Osteocyte (in vitro differentiated cells): ENCODE measurements at regions not wholly inside any gene's neighbourhood (a gene's known extent, or its start where the extent isn't known, plus 50 kb on each side); places are given as distances from the start of the nearest gene placed in this dataset.

Experiments
- DNase-seq: peaks from one replicate; pipeline ENCODE4 v3.0.0; 2021; ENCODE audit warnings: mixed read lengths; ENCODE audit not compliant: unreplicated experiment; ENCODE audit errors: extremely low spot score
- H3K27ac Mint-ChIP-seq: one replicate; pipeline ENCODE4 v1.8.0; 2021; ENCODE audit warnings: mild to moderate bottlenecking, mixed read lengths; ENCODE audit not compliant: unreplicated experiment
- H3K27me3 Mint-ChIP-seq: one replicate; pipeline ENCODE4 v1.8.0; 2021; ENCODE audit warnings: mixed read lengths; ENCODE audit not compliant: unreplicated experiment
- H3K36me3 Mint-ChIP-seq: one replicate; pipeline ENCODE4 v1.8.0; 2021; ENCODE audit warnings: mixed read lengths; ENCODE audit not compliant: unreplicated experiment
- H3K4me1 Mint-ChIP-seq: one replicate; pipeline ENCODE4 v1.8.0; 2021; ENCODE audit warnings: mixed read lengths; ENCODE audit not compliant: unreplicated experiment
- H3K4me3 Mint-ChIP-seq: one replicate; pipeline ENCODE4 v1.8.0; 2021; ENCODE audit warnings: mild to moderate bottlenecking, moderate library complexity, mixed read lengths; ENCODE audit not compliant: unreplicated experiment
- H3K9me3 Mint-ChIP-seq: one replicate; pipeline ENCODE4 v1.8.0; 2021; ENCODE audit warnings: mixed read lengths; ENCODE audit not compliant: unreplicated experiment
- CTCF ChIP-seq: fragments of 200-600 bp; sonication (generic); IDR thresholded peaks from 2 replicates; pipeline ENCODE4 v1.5.0; 2021; ENCODE audit warnings: antibody characterized with exemption, mild to moderate bottlenecking, moderate library complexity

GRCh38 chr13:91135376-91135775, 212.1 kb upstream of the MIR17HG start:
- no peaks in the 10 kb centered on the region for H3K9me3 Mint-ChIP-seq
- peaks cover 31% of the 10 kb centered on the region for H3K4me1 Mint-ChIP-seq
- TF ChIP-seq CTCF, result no peak
- no peak for DNase-seq
- no peak overlapping the region for H3K4me3 Mint-ChIP-seq
- H3K27ac Mint-ChIP-seq, result no peak overlapping the region
- no peaks in the 10 kb centered on the region for H3K36me3 Mint-ChIP-seq
- H3K27me3 Mint-ChIP-seq, result no peaks in the 10 kb centered on the region

GRCh38 chr13:91135968-91136367, 211.5 kb upstream of the MIR17HG start:
- no peak overlapping the region for H3K4me3 Mint-ChIP-seq

DNA sequence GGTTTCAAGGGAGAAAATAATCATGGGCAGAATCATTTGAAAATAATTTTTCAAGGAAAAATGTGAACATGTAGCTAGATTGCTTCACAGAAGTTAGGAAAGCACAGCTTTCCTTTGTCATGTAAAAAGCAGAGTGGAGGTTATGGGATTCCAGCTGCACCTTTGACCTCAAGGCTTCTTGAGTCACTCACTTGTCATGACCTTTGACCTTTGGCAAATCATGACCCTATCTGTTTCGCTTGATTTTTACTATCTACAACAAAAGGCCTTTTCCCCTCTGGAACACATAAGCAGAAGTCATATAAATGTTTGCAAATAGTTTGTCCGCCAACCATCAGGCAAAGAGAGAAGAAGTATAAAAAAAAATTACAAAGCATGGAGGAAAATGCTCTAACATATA, 210.7 kb upstream of the MIR17HG start:
- Mint-ChIP-seq H3K27me3 (no peaks in the 10 kb centered on the region), H3K4me1 (peaks cover 44% of the 10 kb centered on the region), H3K9me3 (no peaks in the 10 kb centered on the region), H3K36me3 (no peaks in the 10 kb centered on the region), H3K4me3 (no peak overlapping the region), H3K27ac (peak overlapping the region; percentile 86)
- no peak for DNase-seq
- no peak for TF ChIP-seq CTCF

More at GRCh38 chr13:91135968-91136367, 211.5 kb upstream of the MIR17HG start:
- Mint-ChIP-seq H3K27ac (peak overlapping the region; percentile 86), H3K27me3 (no peaks in the 10 kb centered on the region), H3K9me3 (no peaks in the 10 kb centered on the region), H3K36me3 (no peaks in the 10 kb centered on the region), H3K4me1 (peaks cover 36% of the 10 kb centered on the region)
- TF ChIP-seq CTCF, result no peak
- DNase-seq, result no peak

GRCh38 chr13:91139232-91139631, 208.3 kb upstream of the MIR17HG start:
- Mint-ChIP-seq H3K27me3 (no peaks in the 10 kb centered on the region), H3K36me3 (no peaks in the 10 kb centered on the region), H3K4me1 (peaks cover 64% of the 10 kb centered on the region), H3K4me3 (no peak overlapping the region), H3K9me3 (no peaks in the 10 kb centered on the region), H3K27ac (no peak overlapping the region)
- no peak for DNase-seq
- TF ChIP-seq CTCF, result no peak

- H3K9me3 Mint-ChIP-seq, result no peaks in the 10 kb centered on the region
- no peak for DNase-seq
- H3K4me1 Mint-ChIP-seq, result peaks cover 59% of the 10 kb centered on the region
- peak overlapping the region; percentile 96 for H3K27ac Mint-ChIP-seq
- no peak overlapping the region for H3K4me3 Mint-ChIP-seq
- no peaks in the 10 kb centered on the region for H3K36me3 Mint-ChIP-seq
- no peak for TF ChIP-seq CTCF
- H3K27me3 Mint-ChIP-seq, result no peaks in the 10 kb centered on the region
These were observed 205.9 kb upstream of the MIR17HG start for GRCh38 chr13:91141543-91142061.
